ENCODE measurements at regions not wholly inside any gene's neighbourhood (a gene's known extent, or its start where the extent isn't known, plus 50 kb on each side); places are given as distances from the start of the nearest gene placed in this dataset.

DNA sequence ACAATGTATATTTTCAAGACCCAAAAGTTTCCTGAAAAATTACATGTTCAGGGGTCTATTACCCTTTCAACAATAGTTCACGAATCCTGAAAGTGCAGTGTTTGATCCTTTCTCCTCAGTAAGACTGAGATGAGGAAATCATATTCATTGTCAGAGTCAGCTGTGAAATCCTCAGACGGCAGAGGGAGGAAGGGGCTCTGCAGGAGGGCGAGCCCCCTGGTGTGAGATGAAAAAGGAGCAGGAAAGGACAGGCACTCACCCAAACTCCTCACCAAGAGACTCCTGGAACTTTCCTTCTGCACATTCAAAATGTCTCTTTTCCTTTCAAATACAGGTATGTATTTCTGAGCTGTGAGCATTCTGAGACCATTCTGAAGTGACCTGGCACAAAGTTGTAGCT, 150.3 kb upstream of the HABP2 start:
- no peaks in the 10 kb centered on the region for H3K79me2 ChIP-seq (ENCODE audit: insufficient read depth)
- H3K4me2 ChIP-seq: no peak overlapping the region
- H3K9me2 ChIP-seq: no peaks in the 10 kb centered on the region
- no peaks in the 10 kb centered on the region; the same call in 1 of the 2 replicates for H3K27me3 ChIP-seq (ENCODE audit: insufficient read depth)
- no peaks in the 10 kb centered on the region; a peak in 1 of 4 replicates for H3K4me1 ChIP-seq (ENCODE audit: control insufficient read depth in 1 of 2, insufficient read depth in 2 of 2, low read depth in 1 of 2, low read length in 1 of 2)
- WGBS (ENCODE audit: low lambda C conversion rate): 15% methylated on average over 3 of the region's 3 CpGs
- TF ChIP-seq, protein P1, sequence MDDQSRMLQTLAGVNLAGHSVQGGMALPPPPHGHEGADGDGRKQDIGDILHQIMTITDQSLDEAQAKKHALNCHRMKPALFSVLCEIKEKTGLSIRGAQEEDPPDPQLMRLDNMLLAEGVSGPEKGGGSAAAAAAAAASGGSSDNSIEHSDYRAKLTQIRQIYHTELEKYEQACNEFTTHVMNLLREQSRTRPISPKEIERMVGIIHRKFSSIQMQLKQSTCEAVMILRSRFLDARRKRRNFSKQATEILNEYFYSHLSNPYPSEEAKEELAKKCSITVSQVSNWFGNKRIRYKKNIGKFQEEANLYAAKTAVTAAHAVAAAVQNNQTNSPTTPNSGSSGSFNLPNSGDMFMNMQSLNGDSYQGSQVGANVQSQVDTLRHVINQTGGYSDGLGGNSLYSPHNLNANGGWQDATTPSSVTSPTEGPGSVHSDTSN (IDR thresholded peaks at IDR 0.05): no peak
- TF ChIP-seq FOXM1 (IDR thresholded peaks at IDR 0.05; ENCODE audit: low read depth) (no peak), CHD2 (IDR thresholded peaks at IDR 0.05; ENCODE audit: low read length, partially characterized antibody) (no peak)
- no peak overlapping the region for H3K9ac ChIP-seq
- H3K27ac ChIP-seq (ENCODE audit: low read depth in 2 of 2, low read length in 1 of 2): no peak overlapping the region
- no peaks in the 10 kb centered on the region for H3K36me3 ChIP-seq (replicated peaks in 1 of 2; ENCODE audit: control insufficient read depth in 1 of 2, insufficient read depth in 2 of 2, low read length in 1 of 2)
- H3K9me3 ChIP-seq: no peaks in the 10 kb centered on the region
- H4K20me1 ChIP-seq (ENCODE audit: insufficient read depth): no peaks in the 10 kb centered on the region
- H3K4me3 ChIP-seq (ENCODE audit: low read depth in 2 of 2, low read length in 1 of 2): no peak overlapping the region
- ChIA-PET POLR2A (no interaction called here), CTCF (no interaction called here)
- no peak overlapping the region for H2AFZ ChIP-seq (ENCODE audit: low read depth)
- H3F3A ChIP-seq (replicated peaks; ENCODE audit: insufficient read depth): no peaks in the 10 kb centered on the region
- no peak for DNase-seq

DNA sequence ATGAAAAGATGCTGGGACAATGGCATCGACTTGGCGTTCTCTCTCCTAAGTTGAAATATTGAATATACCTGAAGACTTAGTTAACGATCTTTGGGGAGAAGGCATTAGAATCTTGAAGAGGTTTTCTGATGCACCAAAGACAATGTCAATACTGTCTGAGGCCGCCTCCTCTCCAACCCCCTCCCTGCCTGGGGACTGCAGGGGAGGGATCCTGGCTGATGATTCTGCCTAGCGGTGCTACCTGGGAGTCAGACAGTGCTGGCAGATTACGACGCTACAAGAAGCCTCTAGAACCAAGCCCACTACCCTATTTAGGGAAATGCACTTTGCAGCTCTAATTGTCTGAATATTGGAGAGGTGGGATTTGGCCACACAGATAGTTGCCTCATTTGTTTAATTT, 145.6 kb upstream of the HABP2 start:
- TF ChIP-seq EZH2phosphoT487 (IDR thresholded peaks at IDR 0.05; ENCODE audit: borderline replicate concordance, low read depth) (no peak), YY1 (IDR thresholded peaks at IDR 0.05; ENCODE audit: low read depth) (no peak), FOSL2 (IDR thresholded peaks at IDR 0.05; ENCODE audit: borderline replicate concordance, low read depth) (no peak), MEF2A (IDR thresholded peaks at IDR 0.05; ENCODE audit: borderline replicate concordance, low read depth) (no peak), JUND (IDR thresholded peaks at IDR 0.05) (no peak), MXI1 (IDR thresholded peaks at IDR 0.05; ENCODE audit: low read depth, low read length) (no peak), RAD21 (IDR thresholded peaks at IDR 0.05; ENCODE audit: low read length) (no peak)
- TF ChIP-seq, protein P2, sequence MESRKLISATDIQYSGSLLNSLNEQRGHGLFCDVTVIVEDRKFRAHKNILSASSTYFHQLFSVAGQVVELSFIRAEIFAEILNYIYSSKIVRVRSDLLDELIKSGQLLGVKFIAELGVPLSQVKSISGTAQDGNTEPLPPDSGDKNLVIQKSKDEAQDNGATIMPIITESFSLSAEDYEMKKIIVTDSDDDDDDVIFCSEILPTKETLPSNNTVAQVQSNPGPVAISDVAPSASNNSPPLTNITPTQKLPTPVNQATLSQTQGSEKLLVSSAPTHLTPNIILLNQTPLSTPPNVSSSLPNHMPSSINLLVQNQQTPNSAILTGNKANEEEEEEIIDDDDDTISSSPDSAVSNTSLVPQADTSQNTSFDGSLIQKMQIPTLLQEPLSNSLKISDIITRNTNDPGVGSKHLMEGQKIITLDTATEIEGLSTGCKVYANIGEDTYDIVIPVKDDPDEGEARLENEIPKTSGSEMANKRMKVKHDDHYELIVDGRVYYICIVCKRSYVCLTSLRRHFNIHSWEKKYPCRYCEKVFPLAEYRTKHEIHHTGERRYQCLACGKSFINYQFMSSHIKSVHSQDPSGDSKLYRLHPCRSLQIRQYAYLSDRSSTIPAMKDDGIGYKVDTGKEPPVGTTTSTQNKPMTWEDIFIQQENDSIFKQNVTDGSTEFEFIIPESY (IDR thresholded peaks at IDR 0.05; ENCODE audit: borderline replicate concordance, low read depth): no peak
- TF ChIP-seq, protein P3, sequence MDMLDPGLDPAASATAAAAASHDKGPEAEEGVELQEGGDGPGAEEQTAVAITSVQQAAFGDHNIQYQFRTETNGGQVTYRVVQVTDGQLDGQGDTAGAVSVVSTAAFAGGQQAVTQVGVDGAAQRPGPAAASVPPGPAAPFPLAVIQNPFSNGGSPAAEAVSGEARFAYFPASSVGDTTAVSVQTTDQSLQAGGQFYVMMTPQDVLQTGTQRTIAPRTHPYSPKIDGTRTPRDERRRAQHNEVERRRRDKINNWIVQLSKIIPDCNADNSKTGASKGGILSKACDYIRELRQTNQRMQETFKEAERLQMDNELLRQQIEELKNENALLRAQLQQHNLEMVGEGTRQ (IDR thresholded peaks at IDR 0.05; ENCODE audit: borderline replicate concordance, low read depth, low read length): no peak
- TF ChIP-seq, protein P1 (IDR thresholded peaks at IDR 0.05): no peak

More for the DNA sequence above, 145.6 kb upstream of the HABP2 start:
- Histone ChIP-seq H3K79me2 (ENCODE audit: insufficient read depth) (no peaks in the 10 kb centered on the region), H3K4me3 (ENCODE audit: low read depth in 2 of 2, low read length in 1 of 2) (no peak overlapping the region), H2AFZ (ENCODE audit: low read depth) (no peak overlapping the region), H3K4me2 (no peak overlapping the region), H3K27ac (ENCODE audit: low read depth in 2 of 2, low read length in 1 of 2) (no peak overlapping the region), H3F3A (replicated peaks; ENCODE audit: insufficient read depth) (no peaks in the 10 kb centered on the region), H3K9me3 (no peaks in the 10 kb centered on the region), H3K4me1 (ENCODE audit: control insufficient read depth in 1 of 2, insufficient read depth in 2 of 2, low read depth in 1 of 2, low read length in 1 of 2) (no peaks in the 10 kb centered on the region), H3K9me2 (no peaks in the 10 kb centered on the region), H3K9ac (no peak overlapping the region), H4K20me1 (ENCODE audit: insufficient read depth) (no peaks in the 10 kb centered on the region), H3K27me3 (ENCODE audit: insufficient read depth) (no peaks in the 10 kb centered on the region; the same call in 1 of the 2 replicates), H3K36me3 (replicated peaks in 1 of 2; ENCODE audit: control insufficient read depth in 1 of 2, insufficient read depth in 2 of 2, low read length in 1 of 2) (no peaks in the 10 kb centered on the region)
- CTCF ChIA-PET: no interaction called here
- DNase-seq: no peak
- WGBS (ENCODE audit: low lambda C conversion rate): 58% methylated on average over 7 of the region's 7 CpGs
- POLR2A ChIA-PET: no interaction called here
